ENCODE measurements at regions not wholly inside any gene's neighbourhood (a gene's known extent, or its start where the extent isn't known, plus 50 kb on each side); places are given as distances from the start of the nearest gene placed in this dataset.

- Mint-ChIP-seq H3K27me3 (ENCODE audit: insufficient read depth) (peaks cover 5% of the 10 kb centered on the region), H3K4me3 (no peak overlapping the region), H3K9me3 (peaks cover 59% of the 10 kb centered on the region), H3K27ac (no peak overlapping the region), H3K36me3 (ENCODE audit: low read depth) (peaks cover 5% of the 10 kb centered on the region; the same call in 1 of the 2 replicates), H3K4me1 (ENCODE audit: low read depth) (no peaks in the 10 kb centered on the region)
- no peak for TF ChIP-seq CTCF (IDR thresholded peaks at IDR 0.05)
- no peak for DNase-seq
These were observed 207.6 kb downstream of the BRD1 start for GRCh38 chr22:49620003-49620556.

GRCh38 chr22:49619301-49619700, 208.4 kb downstream of the BRD1 start:
- H3K4me3 Mint-ChIP-seq, result no peak overlapping the region
- H3K9me3 Mint-ChIP-seq, result peaks cover 59% of the 10 kb centered on the region
- no peaks in the 10 kb centered on the region for H3K4me1 Mint-ChIP-seq (ENCODE audit: low read depth)
- no peak for DNase-seq
- no peak overlapping the region for H3K27ac Mint-ChIP-seq
- peaks cover 8% of the 10 kb centered on the region; the same call in 1 of the 2 replicates for H3K36me3 Mint-ChIP-seq (ENCODE audit: low read depth)
- H3K27me3 Mint-ChIP-seq (ENCODE audit: insufficient read depth), result peaks cover 5% of the 10 kb centered on the region
- no peak for TF ChIP-seq CTCF (IDR thresholded peaks at IDR 0.05)

GRCh38 chr22:49618677-49618953, 209.1 kb downstream of the BRD1 start:
- H3K9me3 Mint-ChIP-seq, result peaks cover 66% of the 10 kb centered on the region
- no peak for TF ChIP-seq CTCF (IDR thresholded peaks at IDR 0.05)
- no peak overlapping the region for H3K4me3 Mint-ChIP-seq
- H3K27me3 Mint-ChIP-seq (ENCODE audit: insufficient read depth), result peaks cover 5% of the 10 kb centered on the region
- DNase-seq, result no peak
- no peaks in the 10 kb centered on the region for H3K4me1 Mint-ChIP-seq (ENCODE audit: low read depth)
- peaks cover 12% of the 10 kb centered on the region; the same call in 1 of the 2 replicates for H3K36me3 Mint-ChIP-seq (ENCODE audit: low read depth)
- H3K27ac Mint-ChIP-seq, result no peak overlapping the region

- Mint-ChIP-seq H3K9me3 (peaks cover 71% of the 10 kb centered on the region), H3K4me3 (no peak overlapping the region), H3K4me1 (ENCODE audit: low read depth) (no peaks in the 10 kb centered on the region), H3K27ac (no peak overlapping the region), H3K36me3 (ENCODE audit: low read depth) (peaks cover 12% of the 10 kb centered on the region), H3K27me3 (ENCODE audit: insufficient read depth) (peaks cover 5% of the 10 kb centered on the region)
- TF ChIP-seq CTCF (IDR thresholded peaks at IDR 0.05), result no peak
- no peak for DNase-seq
These were observed 209.6 kb downstream of the BRD1 start for GRCh38 chr22:49617866-49618676.

- Mint-ChIP-seq H3K4me3 (no peak overlapping the region), H3K9me3 (peaks cover 75% of the 10 kb centered on the region), H3K36me3 (ENCODE audit: low read depth) (peaks cover 12% of the 10 kb centered on the region), H3K27ac (no peak overlapping the region), H3K27me3 (ENCODE audit: insufficient read depth) (peaks cover 5% of the 10 kb centered on the region), H3K4me1 (ENCODE audit: low read depth) (no peaks in the 10 kb centered on the region)
- no peak for DNase-seq
- TF ChIP-seq CTCF (IDR thresholded peaks at IDR 0.05), result no peak
These were observed 210.4 kb downstream of the BRD1 start for GRCh38 chr22:49617264-49617663.
